AML-193 (cell line): ENCODE measurements at regions not wholly inside any gene's neighbourhood (a gene's known extent, or its start where the extent isn't known, plus 50 kb on each side); places are given as distances from the start of the nearest gene placed in this dataset.

Source experiments
- DNase-seq, 2 experiments: peaks; one replicate each; lab custom pipeline; 2025; lab: John Stamatoyannopoulos, UW

- DNase-seq, result no peak
Measured at GRCh38 chr5:33328818-33329217, 111.9 kb upstream of the TARS1 start.

- DNase-seq, result no peak
Measured at GRCh38 chr5:33329891-33330290, 110.9 kb upstream of the TARS1 start.

- no peak for DNase-seq
Measured at GRCh38 chr5:33330426-33330825, 110.3 kb upstream of the TARS1 start.

GRCh38 chr5:33330992-33331391, 109.8 kb upstream of the TARS1 start:
- no peak for DNase-seq

GRCh38 chr5:33332804-33333203, 108.0 kb upstream of the TARS1 start:
- no peak for DNase-seq

- DNase-seq, result no peak
Measured at GRCh38 chr5:33334829-33335228, 105.9 kb upstream of the TARS1 start.

- DNase-seq, result no peak
Measured at GRCh38 chr5:33336891-33337636, 103.7 kb upstream of the TARS1 start.

- no peak for DNase-seq
Measured at GRCh38 chr5:33337637-33337992, 103.2 kb upstream of the TARS1 start.

- DNase-seq, result no peak
Measured at GRCh38 chr5:33338336-33339110, 102.2 kb upstream of the TARS1 start.

GRCh38 chr5:33339413-33339812, 101.4 kb upstream of the TARS1 start:
- DNase-seq, result no peak

- DNase-seq, result no peak
Measured at GRCh38 chr5:33340195-33340594, 100.6 kb upstream of the TARS1 start.

- no peak for DNase-seq
Measured at GRCh38 chr5:33341351-33341750, 99.4 kb upstream of the TARS1 start.

- DNase-seq, result no peak
Measured at GRCh38 chr5:33343676-33344327, 97.0 kb upstream of the TARS1 start.

- no peak for DNase-seq
Measured at GRCh38 chr5:33346534-33346933, 94.2 kb upstream of the TARS1 start.

GRCh38 chr5:33361781-33362180, 79.0 kb upstream of the TARS1 start:
- DNase-seq, result no peak

- no peak for DNase-seq
Measured at GRCh38 chr5:33362915-33363314, 77.8 kb upstream of the TARS1 start.

- DNase-seq, result no peak
Measured at GRCh38 chr5:33363537-33363936, 77.2 kb upstream of the TARS1 start.

- no peak for DNase-seq
Measured at GRCh38 chr5:33364406-33364805, 76.4 kb upstream of the TARS1 start.

GRCh38 chr5:33367416-33367815, 73.3 kb upstream of the TARS1 start:
- no peak for DNase-seq

- DNase-seq, result no peak
Measured at GRCh38 chr5:33369485-33370465, 71.0 kb upstream of the TARS1 start.

- no peak for DNase-seq
Measured at GRCh38 chr5:33370466-33370859, 70.3 kb upstream of the TARS1 start.

- no peak for DNase-seq
Measured at GRCh38 chr5:33371660-33372059, 69.1 kb upstream of the TARS1 start.
